HG03039 (cell line): ENCODE measurements at regions not wholly inside any gene's neighbourhood (a gene's known extent, or its start where the extent isn't known, plus 50 kb on each side); places are given as distances from the start of the nearest gene placed in this dataset.
"Not testable (repeated sequence)": the region's sequence is repeated elsewhere in the genome, so short reads cannot be mapped to it uniquely, and the experiment has no call there.

ENCODE experiments used
- ATAC-seq: cut with Tn5 transposase; IDR thresholded peaks from one replicate; pipeline ENCODE4 v1.9.1; 2021; ENCODE audit warnings: mild to moderate bottlenecking, moderate library complexity; ENCODE audit not compliant: unreplicated experiment

DNA sequence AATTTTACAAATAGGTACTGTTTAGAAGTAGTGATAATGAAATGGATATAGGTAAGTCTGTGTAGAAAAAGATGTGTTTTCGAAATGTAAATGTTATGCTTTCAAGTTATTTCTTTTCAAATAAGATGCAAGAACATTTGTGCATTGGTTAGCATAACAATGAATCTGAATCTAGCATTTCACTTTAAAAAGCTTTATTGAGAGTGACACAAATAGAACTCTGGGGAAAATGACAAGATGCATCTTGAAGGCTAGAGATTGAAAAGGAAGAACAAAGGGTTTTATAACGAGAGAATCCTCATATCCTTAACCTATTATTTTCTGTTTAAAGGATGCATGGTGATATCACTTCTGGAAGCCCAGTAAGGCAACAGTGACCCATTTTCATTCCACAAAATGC is 639.9 kb upstream of the PTCHD4 start:
- no peak for ATAC-seq

DNA sequence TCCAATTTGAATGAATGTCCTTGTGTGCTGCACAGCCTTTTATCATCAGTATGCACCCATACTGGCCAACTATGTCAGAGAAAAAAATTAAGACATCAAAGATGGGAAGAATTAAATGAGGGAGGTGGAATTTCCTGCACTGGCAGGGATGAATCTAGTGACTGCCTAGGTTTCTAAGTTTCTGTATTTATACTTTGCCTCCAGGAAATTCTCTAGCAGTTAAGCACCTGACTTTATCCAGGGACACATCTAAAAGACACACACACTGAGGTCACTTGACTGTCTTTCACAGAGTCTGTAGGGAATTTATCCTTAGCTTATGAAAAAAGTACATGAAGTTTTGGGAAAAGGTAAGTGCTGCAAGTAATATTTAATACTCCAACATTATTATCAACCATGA is 636.5 kb upstream of the PTCHD4 start:
- ATAC-seq: no peak

DNA sequence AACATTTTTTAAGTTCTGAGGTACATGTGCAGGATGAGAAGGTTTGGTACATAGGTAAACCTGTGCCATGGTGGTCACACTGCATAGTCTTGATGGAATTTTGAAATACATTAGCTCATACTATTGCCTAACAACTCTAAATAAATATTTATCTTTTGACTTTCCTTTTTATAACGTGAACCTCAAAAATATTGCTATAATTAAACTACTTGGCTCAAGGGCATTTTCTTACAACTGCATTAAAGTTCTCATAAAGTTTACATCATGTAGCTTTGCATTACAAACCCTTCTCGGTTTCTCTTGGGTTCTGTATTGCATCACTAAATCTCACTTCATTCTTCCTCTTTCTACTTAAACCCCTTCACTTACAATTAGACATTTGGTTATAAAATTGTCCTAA is 636.0 kb upstream of the PTCHD4 start:
- ATAC-seq: no peak

DNA sequence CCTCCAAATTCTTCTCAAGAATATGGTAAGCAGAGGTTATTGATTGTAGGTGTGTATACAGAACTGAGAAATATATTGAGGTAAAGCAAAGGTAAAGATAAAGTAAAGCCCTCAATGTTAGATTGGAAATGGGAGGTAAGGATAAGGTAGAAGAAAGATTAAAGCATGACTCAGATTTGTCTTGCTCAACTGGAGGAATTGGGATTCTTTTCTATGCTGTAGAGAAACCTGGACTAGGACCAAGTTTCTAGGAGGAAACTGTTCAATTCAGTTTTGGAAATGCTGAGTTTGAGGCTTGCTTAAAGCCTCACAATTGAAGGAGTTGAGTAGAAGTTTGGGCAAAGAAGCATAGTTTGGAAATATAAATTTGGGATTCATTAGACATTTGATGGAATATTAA is 634.0 kb upstream of the PTCHD4 start:
- ATAC-seq: no peak

DNA sequence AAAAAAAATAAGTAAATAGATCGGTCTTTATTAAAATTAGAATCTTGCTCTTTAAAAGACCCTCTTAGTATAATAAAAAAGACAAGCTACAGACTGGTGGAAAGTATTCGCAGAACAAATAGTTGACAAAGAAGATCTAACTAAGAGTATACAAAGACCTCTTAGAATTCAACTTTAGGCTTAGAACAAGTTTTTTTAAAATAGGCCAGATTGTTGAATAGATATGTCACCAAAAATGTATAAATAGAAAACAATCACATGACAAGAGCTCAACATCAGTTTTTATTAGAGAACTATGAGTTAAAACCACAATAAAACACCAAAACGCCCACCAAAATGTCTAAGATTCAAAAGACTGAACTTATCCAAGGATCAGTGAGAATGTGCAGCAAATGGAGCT is 632.7 kb upstream of the PTCHD4 start:
- no peak for ATAC-seq

DNA sequence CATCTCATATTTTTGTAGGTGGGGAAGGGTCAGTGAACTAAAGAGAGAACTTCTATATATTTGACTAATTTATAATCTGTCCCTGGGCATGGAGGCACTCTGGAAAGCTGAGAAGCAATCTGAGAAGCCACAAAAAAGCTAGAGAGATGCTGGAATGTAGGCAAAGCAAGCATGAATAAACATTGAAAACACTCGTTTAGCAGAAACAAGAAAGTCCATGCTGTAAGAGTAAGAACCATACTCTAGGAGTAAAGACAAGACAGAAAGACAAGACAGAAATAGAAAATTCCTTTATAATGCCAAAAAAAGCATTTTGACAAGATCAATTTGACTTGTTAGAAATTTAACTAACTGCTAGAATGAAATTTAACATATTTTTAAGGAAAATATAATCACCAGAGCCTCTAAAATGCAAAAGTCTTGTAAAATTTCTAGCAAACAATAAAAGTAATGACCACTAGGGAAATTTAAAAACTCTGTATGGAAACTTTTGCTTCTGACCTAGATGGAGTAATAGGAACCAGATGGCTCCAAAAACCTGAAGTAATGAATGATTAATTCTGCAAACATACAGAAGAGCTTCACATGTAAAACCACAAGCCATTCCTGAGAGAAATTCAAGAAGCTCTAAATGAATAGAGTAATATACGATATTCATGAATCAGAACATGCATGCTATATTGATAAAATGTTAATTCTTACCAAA is 625.7 kb upstream of the PTCHD4 start:
- ATAC-seq: no peak

DNA sequence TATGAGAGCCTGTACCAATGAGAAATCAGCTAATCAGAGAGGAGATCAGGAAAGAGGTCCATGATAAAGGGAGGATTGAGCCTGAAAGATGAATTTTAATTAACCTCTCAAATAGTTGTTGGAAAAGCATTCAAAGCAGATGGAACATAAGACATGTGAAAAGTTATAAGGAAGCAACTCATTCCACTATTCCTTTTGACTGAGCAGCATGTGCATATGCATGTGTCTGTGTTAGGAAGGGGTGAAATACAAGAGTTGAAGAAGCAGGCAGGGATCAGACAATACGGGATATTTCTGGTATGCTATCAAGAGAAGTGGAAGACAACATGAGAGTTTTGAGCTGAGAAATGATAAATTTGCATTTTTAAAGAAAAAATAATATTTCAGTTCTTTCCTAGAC is 624.8 kb upstream of the PTCHD4 start:
- no peak for ATAC-seq

DNA sequence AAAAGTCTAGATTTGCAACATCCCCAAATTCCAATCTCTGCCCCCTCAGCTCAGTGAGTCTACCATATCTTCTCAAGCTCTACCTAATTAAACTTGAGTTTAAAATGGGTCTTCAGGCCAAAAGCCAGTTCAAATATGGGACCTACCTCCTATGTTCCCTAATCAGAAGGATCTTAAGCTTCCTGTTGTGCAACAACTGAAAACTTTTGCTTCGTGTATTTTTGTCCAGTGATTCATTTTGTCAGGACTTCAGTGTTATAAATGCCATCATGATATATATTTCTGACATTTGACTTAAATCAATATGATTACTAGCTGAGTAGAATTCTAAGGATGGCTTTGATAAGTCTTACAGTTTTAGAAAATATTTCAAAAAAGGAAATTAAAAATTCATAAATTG is 622.6 kb upstream of the PTCHD4 start:
- ATAC-seq: no peak

DNA sequence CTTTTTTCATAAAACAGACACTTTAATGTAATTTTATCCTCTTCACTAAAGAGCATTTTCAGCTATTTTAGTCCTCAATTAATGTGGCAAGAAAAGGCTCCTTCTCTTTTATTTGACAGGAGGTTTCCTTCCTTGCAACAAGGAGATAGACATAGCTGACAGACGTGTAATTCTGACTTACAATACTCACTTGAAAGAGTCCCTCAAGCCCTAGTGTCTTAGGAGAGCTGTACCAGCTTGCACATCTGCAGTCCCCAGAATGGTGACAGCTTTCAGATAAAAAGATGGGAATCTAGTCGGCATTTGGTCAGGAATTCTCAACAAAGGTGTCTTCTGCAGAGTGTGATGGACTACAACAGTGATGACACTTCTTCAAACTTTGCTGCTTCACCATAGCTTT is 603.7 kb upstream of the PTCHD4 start:
- ATAC-seq: no peak

DNA sequence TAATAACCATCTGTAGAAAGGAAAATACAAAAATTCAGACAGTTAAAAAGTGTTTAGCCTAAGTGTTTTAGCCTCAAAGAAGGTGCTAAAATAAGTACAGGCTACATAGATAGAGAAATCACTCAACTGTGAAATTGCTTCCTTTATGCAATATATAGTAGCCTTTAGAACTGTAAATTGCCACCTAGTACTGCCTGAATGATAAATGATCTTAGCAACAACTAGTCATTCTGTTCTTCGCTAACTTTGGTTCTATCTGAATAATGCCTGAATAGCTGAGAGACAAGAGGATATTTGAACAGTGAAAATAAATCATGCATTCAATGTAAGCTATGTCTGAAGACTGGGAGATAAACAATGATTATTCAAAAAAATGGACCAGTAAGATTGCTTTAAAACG is 603.3 kb upstream of the PTCHD4 start:
- no peak for ATAC-seq

DNA sequence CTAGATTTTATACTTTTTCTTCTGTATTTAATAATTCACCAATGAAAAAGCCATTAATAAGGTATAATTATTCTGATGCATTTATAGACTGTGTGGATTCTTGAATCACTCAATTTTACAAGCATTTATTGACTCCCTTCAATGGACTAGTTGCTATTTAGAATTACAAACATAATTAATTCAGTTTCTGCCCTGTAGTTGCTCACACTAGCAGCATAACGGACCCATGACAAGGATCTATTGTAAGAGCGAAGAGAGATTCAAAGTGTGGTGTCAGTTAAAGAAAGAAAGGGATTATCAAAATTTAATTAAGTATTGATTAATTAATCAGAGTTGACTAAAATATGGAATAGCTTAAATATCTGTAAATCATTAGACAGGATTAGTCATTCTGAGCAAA is 602.6 kb upstream of the PTCHD4 start:
- no peak for ATAC-seq

DNA sequence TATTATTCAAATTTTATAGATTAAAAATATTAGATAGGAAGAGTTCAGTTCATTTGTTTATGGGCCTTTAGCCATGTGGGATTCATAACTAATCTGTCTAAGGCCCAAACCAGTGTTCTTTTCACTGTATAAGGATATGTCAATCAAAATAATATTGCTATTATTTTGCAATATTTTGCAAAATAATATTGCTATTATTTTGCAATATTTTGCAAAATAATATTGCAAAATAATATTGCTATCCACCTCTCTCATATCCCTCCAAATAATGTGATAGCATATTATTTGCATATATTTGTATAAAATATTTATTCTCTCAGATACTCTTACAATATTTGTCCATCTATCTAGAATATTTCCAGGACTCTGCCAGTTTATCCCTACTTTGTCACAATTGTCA is 595.3 kb upstream of the PTCHD4 start:
- no peak for ATAC-seq

DNA sequence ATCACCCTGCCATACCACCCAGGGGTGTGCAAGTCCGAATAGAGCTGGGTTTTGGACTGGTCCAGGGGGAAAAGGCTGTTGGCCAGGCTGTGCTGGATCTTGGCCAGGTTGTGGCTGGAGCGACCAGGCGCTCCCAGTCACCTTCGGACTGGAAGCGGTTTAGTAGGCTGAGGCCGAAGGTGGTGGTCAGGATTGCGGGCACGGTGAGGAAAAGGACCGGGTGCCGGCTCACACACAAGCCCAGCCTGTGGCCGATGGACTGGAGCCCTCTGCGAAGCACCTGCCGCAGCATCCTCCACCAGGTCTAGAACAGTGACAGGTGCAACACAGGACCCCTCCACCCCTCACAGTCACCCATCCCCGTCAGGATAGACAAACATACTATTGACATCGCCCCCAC is 590.6 kb upstream of the PTCHD4 start:
- ATAC-seq: no peak

DNA sequence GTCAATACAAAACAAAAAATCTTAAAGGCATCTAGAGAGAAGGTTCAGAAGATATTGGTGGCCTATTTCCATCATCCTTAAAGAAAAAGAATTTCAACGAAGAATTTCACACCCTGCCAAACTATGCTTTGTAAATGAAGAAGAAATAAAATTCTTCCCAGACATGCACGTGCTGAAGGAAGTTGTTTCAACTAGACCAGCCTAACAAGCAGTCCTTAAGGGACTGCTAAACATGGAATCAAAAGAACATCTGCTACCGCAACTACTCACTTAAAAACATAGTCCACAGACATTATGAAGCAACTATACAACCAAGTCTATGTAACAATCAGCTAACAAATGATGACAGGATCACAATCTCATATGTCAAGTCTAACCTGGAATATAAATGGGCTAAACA is 584.9 kb upstream of the PTCHD4 start:
- no peak for ATAC-seq

DNA sequence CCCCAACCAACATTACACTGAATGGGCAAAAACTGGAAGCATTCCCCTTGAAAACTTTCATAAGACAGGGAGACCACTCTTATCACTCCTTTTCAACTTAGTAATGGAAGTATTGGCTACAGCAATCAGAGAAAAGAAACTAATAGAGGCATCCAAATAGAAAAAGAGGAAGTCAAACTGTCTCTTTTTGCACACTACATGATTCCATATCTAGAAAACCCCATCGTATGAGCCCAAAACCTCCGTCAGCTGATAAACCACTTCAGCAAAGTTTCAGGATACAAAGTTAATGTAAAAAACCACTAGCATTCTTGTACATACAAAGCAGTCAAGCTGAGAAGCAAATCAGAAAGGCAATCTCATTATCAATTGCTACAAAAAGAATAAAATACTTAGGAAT is 580.4 kb upstream of the PTCHD4 start:
- ATAC-seq: no peak

DNA sequence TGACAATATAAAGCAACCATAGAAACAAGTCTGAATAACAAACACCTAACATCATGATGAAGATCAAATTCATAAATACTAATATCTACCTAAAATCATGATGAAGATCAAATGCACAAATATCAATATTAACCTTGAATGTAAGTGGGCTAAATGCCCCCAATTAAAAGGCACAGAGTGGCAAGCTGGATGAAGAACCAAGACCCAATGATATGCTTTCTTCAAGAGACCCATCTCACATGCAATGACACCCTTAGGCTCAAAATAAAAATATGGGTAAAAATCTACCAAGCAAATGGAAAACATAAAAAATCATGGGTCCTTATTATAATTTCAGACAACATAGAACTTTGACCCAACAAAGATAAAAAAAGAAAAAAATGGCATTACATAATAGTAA is 578.5 kb upstream of the PTCHD4 start:
- ATAC-seq: no peak

DNA sequence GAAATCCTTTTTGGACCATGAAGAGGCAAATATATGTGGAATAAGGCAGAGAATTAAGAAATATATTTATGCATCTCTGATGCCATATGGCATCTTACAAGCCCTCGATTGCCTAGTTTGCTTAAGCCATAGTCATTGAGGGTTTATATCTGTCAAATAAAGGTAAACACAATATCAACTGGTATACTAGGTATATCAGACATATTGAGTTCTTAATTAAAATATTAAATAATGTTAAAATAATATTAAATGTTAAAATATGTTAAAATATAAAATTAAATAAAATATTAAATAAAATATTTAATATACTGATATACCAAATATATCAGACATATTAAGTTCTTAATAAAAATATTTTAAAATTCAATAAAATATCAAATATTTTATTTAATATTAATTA is 567.4 kb upstream of the PTCHD4 start:
- ATAC-seq: no peak

DNA sequence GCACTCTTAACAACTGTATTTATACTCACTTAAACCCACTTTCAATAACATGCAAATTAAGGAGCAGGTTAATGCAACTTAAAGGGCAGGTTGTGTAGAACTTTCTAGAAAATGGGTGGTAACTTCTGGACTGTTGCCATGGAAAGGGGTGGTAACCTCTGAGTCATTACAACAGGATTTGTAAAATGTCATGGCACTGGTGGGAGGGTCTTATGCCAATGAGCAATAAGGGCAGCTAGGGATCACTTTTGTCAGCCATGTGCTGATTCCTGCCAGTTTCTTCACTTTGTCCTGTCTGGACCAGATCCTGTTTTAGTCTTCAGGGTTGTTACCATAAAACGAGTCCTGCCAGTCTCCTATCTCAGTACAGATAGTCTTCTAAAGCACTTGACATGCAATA is 560.5 kb upstream of the PTCHD4 start:
- no peak for ATAC-seq

DNA sequence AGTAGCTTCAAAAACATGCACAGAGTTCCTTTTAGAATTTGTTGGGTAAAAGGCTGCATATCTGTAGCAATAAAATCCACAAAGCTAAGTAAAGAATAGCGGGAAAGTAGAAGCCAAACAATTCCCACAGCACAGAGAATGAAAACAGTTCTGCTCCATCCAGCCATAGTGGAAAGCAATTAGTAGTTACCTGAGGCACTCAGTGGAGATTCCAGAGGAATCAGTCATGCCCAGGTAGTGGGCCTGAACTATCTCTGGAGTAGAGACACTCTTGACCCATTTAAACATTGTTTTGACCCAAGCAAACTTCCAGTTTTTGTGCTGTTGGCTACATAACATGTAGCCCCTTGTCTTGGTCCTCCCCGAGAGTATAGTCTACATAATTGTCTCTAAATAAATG is 559.5 kb upstream of the PTCHD4 start:
- ATAC-seq: no peak

DNA sequence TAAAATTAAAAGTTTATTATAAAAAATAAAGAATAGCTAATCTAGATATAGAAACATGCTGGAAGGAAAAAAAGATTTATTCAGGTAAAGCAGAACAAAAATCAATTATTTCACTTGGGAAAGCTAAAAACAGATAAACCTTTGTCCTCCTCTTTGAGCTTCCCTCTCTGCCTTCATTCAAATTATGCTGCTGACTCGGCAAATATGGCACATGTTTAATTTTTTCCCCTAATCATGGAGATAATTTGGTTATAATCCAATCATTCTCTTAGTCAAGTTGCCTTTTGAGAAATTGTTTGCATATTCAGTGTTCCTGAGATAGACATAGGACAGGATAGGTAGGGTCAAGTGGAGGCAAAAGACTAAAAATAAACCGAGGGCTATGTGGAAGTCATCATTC is 556.8 kb upstream of the PTCHD4 start:
- ATAC-seq: no peak

DNA sequence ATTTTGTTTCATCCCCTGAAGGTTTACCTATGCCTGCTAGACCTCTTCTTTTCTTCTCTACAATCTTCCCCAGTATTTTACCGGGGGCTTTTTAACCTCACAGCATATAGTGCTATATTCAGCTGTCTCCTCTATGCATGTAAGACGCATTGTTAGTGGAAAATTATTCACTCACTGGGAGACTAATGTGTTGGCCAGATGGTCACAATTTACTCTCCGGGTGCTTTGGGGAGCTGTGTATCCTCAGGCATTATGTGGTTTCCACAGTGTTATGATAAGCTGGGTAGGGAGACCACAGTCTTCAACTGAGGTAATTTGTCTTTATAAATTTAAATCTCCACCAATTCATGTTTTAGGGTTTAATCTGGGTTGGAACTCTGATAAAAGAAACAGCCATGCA is 553.8 kb upstream of the PTCHD4 start:
- ATAC-seq: no peak

DNA sequence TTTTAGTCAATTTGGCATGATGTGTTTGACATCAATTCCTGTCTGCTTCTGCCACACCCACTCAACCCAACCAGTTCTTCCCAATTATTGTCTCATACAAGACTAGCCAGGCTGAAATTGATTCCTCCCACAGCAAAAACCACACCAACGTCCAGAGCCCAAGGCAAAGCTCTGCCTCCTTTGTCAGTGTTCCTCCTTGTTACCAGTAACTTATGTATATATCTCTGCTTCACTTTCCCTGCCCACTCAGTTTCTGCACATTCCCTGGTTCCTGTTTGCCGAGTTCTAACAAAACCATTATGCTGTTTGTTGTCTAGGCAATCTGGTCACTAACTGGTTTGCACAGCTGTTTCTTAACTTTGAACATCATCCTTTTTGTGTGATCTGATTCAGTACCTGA is 547.9 kb upstream of the PTCHD4 start:
- no peak for ATAC-seq

DNA sequence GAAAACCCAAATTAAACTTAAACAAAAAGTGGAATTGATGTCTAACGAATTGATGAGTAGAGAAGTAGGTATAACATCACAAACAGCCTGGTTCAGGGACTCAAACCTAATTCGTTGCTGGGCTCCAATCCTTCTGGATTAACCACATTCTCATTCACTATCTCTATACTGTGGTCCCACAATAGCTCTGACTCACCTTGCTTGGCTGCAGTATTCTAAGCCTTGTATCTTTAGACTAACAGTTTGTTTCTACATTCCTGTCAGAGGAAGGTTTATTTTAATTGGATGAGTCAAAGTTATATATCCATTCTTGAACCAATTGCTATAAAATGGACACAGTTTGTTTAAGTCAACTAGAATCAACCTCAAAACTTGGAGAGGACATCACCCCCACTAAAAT is 530.5 kb upstream of the PTCHD4 start:
- no peak for ATAC-seq

DNA sequence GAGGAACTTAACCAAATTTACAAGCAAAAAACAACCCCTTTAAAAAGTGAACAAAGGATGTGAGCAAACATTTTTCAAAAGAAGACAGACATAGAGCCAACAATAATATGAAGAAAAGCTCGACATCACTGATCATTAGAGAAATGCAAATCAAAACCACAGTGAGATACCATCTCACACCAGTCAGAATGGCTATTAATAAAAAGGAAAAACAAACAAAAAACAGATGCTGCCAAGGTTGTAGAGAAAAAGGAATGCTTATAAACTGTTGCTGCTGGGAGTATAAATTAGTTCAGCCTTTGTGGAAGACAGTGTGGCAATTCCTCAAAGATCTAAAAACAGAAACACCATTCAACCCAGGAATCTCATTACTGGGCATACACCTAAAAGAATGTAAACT is 527.8 kb upstream of the PTCHD4 start:
- ATAC-seq: not testable (repeated sequence)
